HG02840 (cell line): ENCODE measurements at regions not wholly inside any gene's neighbourhood (a gene's known extent, or its start where the extent isn't known, plus 50 kb on each side); places are given as distances from the start of the nearest gene placed in this dataset.
"Not testable (repeated sequence)": the region's sequence is repeated elsewhere in the genome, so short reads cannot be mapped to it uniquely, and the experiment has no call there.

ENCODE experiments used
- ATAC-seq: cut with Tn5 transposase; IDR thresholded peaks from one replicate; pipeline ENCODE4 v1.9.1; 2021; ENCODE audit warnings: mild to moderate bottlenecking, moderate library complexity, moderate number of reproducible peaks; ENCODE audit not compliant: unreplicated experiment, low FRiP score

- no peak for ATAC-seq
Measured at GRCh38 chr4:188429965-188430364, 290.7 kb downstream of the TRIML1 start.

- ATAC-seq = no peak
Measured at GRCh38 chr4:188430384-188430783, 291.1 kb downstream of the TRIML1 start.

- ATAC-seq = no peak
Measured at GRCh38 chr4:188432328-188432727, 293.1 kb downstream of the TRIML1 start.

- ATAC-seq = no peak
Measured at GRCh38 chr4:188433741-188434315, 294.6 kb downstream of the TRIML1 start.

- ATAC-seq = no peak
Measured at GRCh38 chr4:188434643-188435042, 295.4 kb downstream of the TRIML1 start.

GRCh38 chr4:188435381-188435780, 296.1 kb downstream of the TRIML1 start:
- no peak for ATAC-seq

- no peak for ATAC-seq
Measured at GRCh38 chr4:188437535-188437934, 298.3 kb downstream of the TRIML1 start.

- ATAC-seq = not testable (repeated sequence)
Measured at GRCh38 chr4:188438391-188438824, 299.2 kb downstream of the TRIML1 start.

- ATAC-seq = no peak
Measured at GRCh38 chr4:188439641-188440311, 300.5 kb downstream of the TRIML1 start.

- ATAC-seq = no peak
Measured at GRCh38 chr4:188444500-188444899, 305.3 kb downstream of the TRIML1 start.

GRCh38 chr4:188448996-188449395, 309.8 kb downstream of the TRIML1 start:
- ATAC-seq = not testable (repeated sequence)

- no peak for ATAC-seq
Measured at GRCh38 chr4:188450571-188450970, 311.3 kb downstream of the TRIML1 start.

- ATAC-seq = no peak
Measured at GRCh38 chr4:188452097-188452496, 312.9 kb downstream of the TRIML1 start.

GRCh38 chr4:188454575-188454974, 315.3 kb downstream of the TRIML1 start:
- ATAC-seq = no peak

- ATAC-seq = no peak
Measured at GRCh38 chr4:188455062-188455752, 316.0 kb downstream of the TRIML1 start.

GRCh38 chr4:188459381-188459780, 320.1 kb downstream of the TRIML1 start:
- no peak for ATAC-seq

GRCh38 chr4:188463909-188464308, 324.7 kb downstream of the TRIML1 start:
- ATAC-seq = no peak

- ATAC-seq = no peak
Measured at GRCh38 chr4:188466001-188466400, 326.8 kb downstream of the TRIML1 start.

GRCh38 chr4:188484256-188484655, 345.0 kb downstream of the TRIML1 start:
- no peak for ATAC-seq

- ATAC-seq = no peak
Measured at GRCh38 chr4:188485906-188486305, 346.7 kb downstream of the TRIML1 start.

GRCh38 chr4:188492886-188493285, 353.6 kb downstream of the TRIML1 start:
- no peak for ATAC-seq

GRCh38 chr4:188495169-188495568, 355.9 kb downstream of the TRIML1 start:
- no peak for ATAC-seq
